ENCODE measurements at regions not wholly inside any gene's neighbourhood (a gene's known extent, or its start where the extent isn't known, plus 50 kb on each side); places are given as distances from the start of the nearest gene placed in this dataset.
"Not testable (repeated sequence)": the region's sequence is repeated elsewhere in the genome, so short reads cannot be mapped to it uniquely, and the experiment has no call there.

- no peak for DNase-seq
Observed at GRCh38 chr7:1300636-1301035, 68.0 kb downstream of the UNCX start.

- DNase-seq = no peak
Observed at GRCh38 chr7:1301054-1301881, 68.6 kb downstream of the UNCX start.

GRCh38 chr7:1301882-1302251 is 69.2 kb downstream of the UNCX start:
- no peak for DNase-seq

GRCh38 chr7:1302936-1303335 is 70.3 kb downstream of the UNCX start:
- no peak for DNase-seq

GRCh38 chr7:1304011-1304410 is 71.3 kb downstream of the UNCX start:
- not testable (repeated sequence) for DNase-seq

- DNase-seq = no peak
Observed at GRCh38 chr7:1305873-1306272, 73.2 kb downstream of the UNCX start.

- no peak for DNase-seq
Observed at GRCh38 chr7:1307828-1308227, 75.2 kb downstream of the UNCX start.

GRCh38 chr7:1309290-1309689 is 76.6 kb downstream of the UNCX start:
- DNase-seq = no peak

GRCh38 chr7:1309996-1310395 is 77.3 kb downstream of the UNCX start:
- no peak for DNase-seq

- no peak for DNase-seq
Observed at GRCh38 chr7:1310936-1311335, 78.3 kb downstream of the UNCX start.

GRCh38 chr7:1311406-1312135 is 78.9 kb downstream of the UNCX start:
- no peak for DNase-seq

- no peak for DNase-seq
Observed at GRCh38 chr7:1312136-1313070, 79.7 kb downstream of the UNCX start.

GRCh38 chr7:1313613-1314012 is 80.9 kb downstream of the UNCX start:
- DNase-seq = no peak

GRCh38 chr7:1314021-1314907 is 81.6 kb downstream of the UNCX start:
- no peak for DNase-seq

- DNase-seq = no peak
Observed at GRCh38 chr7:1314908-1315450, 82.3 kb downstream of the UNCX start.

- DNase-seq = no peak
Observed at GRCh38 chr7:1316086-1316485, 83.4 kb downstream of the UNCX start.

- no peak for DNase-seq
Observed at GRCh38 chr7:1317646-1318045, 85.0 kb downstream of the UNCX start.

- no peak for DNase-seq
Observed at GRCh38 chr7:1318051-1318450, 85.4 kb downstream of the UNCX start.

GRCh38 chr7:1318661-1319060 is 86.0 kb downstream of the UNCX start:
- no peak for DNase-seq

GRCh38 chr7:1320616-1321240 is 88.1 kb downstream of the UNCX start:
- no peak for DNase-seq
